ENCODE measurements at regions not wholly inside any gene's neighbourhood (a gene's known extent, or its start where the extent isn't known, plus 50 kb on each side); places are given as distances from the start of the nearest gene placed in this dataset.

DNA sequence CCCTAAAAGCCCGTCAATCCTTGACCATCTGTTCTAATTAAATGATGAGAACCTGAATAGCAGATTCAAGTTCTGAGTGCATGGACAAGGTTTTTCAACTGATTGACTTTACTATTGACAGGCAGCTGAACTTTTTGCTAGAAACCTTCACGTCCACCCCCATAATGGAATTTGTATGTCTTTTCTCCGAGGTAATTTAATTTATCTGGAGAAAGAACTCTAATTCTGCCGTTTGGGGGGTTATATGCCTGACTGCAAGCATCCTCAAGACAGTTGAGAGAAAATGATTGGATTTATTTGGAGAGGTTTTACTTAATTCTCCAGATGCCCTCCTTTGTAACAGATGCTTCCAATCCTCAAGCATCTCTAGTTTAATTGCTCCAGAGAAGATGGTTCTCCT, 1053.4 kb upstream of the AUTS2 start:
- Mint-ChIP-seq H3K36me3 (no peaks in the 10 kb centered on the region), H3K27me3 (peaks cover 2% of the 10 kb centered on the region), H3K4me3 (no peak overlapping the region), H3K9me3 (peaks cover 9% of the 10 kb centered on the region), H3K4me1 (no peaks in the 10 kb centered on the region), H3K27ac (no peak overlapping the region)
- ATAC-seq (ENCODE audit: low read depth): no peak
- DNase-seq (ENCODE audit: low spot score in 2 of 2): no peak

DNA sequence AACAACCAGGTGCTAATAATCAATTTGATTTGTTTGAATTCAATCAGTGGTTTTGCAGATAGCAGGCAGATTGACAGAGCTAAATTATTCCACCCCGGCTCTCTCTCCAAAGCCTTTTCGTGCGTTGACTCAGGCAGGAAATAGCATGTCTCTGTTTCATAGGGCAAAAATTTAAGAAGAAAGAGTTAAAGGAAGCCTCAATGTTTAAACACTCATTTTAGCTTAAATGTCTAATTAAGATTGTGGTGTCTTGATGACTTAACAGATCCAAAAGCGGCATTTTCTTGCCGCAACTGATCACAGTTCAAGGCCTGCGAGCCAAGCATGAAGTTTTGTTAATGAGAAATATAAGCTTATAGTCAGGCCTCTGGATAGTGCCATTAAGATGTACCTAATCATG, 1051.1 kb upstream of the AUTS2 start:
- Mint-ChIP-seq H3K27me3 (peaks cover 2% of the 10 kb centered on the region), H3K36me3 (no peaks in the 10 kb centered on the region), H3K9me3 (peaks cover 4% of the 10 kb centered on the region), H3K27ac (no peak overlapping the region), H3K4me1 (no peaks in the 10 kb centered on the region), H3K4me3 (no peak overlapping the region)
- no peak for DNase-seq (ENCODE audit: low spot score in 2 of 2)
- no peak for ATAC-seq (ENCODE audit: low read depth)

DNA sequence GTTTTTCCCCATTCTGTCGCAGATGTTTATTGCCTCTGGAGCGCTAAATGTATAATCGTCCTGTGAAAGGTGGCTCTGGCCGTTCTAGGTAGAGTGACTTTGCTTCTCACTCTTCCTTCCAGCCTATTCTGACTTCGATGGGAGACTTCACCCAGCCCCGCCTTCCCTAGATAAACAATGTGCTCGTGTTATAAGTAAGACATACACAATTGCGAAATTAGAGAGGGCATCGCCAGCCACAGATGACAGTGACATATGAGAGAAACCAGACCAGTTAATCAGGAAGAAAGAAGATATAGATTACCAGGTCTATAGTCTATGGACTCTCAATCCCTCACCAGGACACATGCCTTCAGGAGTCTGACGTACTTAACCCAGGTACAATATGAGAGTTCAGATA, 1050.5 kb upstream of the AUTS2 start:
- Mint-ChIP-seq H3K4me3 (no peak overlapping the region), H3K9me3 (peaks cover 4% of the 10 kb centered on the region), H3K4me1 (no peaks in the 10 kb centered on the region), H3K36me3 (no peaks in the 10 kb centered on the region), H3K27me3 (peaks cover 2% of the 10 kb centered on the region), H3K27ac (no peak overlapping the region)
- no peak for ATAC-seq (ENCODE audit: low read depth)
- no peak for DNase-seq (ENCODE audit: low spot score in 2 of 2)

DNA sequence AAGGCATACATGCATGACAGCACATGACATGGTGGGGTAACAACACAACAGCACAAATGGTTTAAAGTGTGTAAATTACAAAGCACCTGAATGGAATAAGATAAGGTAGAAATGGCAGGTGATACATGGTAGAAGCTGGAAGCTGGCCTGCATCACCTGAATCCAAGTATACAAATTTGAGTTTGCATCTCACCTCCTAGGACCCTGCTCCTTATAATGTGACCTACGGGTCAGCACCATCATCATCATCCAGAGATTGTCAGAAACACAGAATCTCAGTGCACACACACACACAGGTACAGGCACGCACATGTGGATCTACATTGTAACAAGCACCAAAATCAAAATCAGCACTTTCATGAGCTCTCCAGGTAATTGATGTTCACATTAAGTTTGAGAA, 1048.2 kb upstream of the AUTS2 start:
- peaks cover 2% of the 10 kb centered on the region for H3K27me3 Mint-ChIP-seq
- DNase-seq (ENCODE audit: low spot score in 2 of 2) (no peak), ATAC-seq (ENCODE audit: low read depth) (no peak)
- peaks cover 4% of the 10 kb centered on the region for H3K9me3 Mint-ChIP-seq
- H3K4me3 Mint-ChIP-seq: no peak overlapping the region
- H3K4me1 Mint-ChIP-seq: no peaks in the 10 kb centered on the region
- no peak overlapping the region for H3K27ac Mint-ChIP-seq
- H3K36me3 Mint-ChIP-seq: no peaks in the 10 kb centered on the region

DNA sequence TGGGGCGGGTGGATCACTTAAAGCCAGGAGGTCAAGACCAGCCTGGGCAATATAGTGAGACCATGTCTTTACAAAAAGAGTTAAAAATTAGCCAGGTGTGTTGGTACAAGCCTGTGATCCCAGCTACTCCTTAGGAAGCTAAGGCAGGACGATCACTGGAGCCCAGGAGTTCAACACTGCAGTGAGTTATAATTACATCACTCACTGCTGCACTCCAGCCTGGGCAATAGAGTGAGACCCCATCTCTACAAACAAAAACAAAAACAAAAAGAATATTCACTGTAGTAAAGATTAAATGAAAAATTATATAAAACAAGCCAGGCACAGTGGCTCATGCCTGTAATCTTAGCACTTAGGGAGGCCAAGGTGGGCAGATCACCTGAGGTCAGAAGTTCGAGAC, 1047.6 kb upstream of the AUTS2 start:
- DNase-seq (ENCODE audit: low spot score in 2 of 2) (no peak), ATAC-seq (ENCODE audit: low read depth) (no peak)
- Mint-ChIP-seq H3K4me3 (no peak overlapping the region), H3K4me1 (no peaks in the 10 kb centered on the region), H3K27me3 (peaks cover 2% of the 10 kb centered on the region), H3K27ac (no peak overlapping the region), H3K36me3 (no peaks in the 10 kb centered on the region), H3K9me3 (peaks cover 3% of the 10 kb centered on the region)

DNA sequence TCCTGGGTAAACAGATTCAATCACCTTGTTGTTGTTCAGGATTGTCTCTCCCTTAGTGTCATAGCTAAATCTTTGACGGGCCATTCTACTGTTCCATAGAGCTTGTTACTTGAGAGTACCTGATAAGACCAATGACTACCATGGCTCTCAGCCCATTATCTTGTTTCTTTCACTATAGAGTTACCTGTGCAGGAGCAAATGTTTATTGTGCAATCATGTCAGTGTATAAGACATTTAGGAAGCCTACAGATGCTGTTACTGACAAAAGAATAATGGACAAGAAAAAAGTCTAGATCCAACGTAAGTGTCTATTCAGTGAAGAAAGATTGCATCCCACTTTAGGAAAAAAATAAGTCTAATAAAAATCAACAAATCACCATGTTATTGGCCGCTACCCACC, 1041.7 kb upstream of the AUTS2 start:
- Mint-ChIP-seq H3K4me1 (no peaks in the 10 kb centered on the region), H3K27ac (no peak overlapping the region), H3K36me3 (no peaks in the 10 kb centered on the region), H3K27me3 (no peaks in the 10 kb centered on the region), H3K9me3 (peaks cover 2% of the 10 kb centered on the region), H3K4me3 (no peak overlapping the region)
- DNase-seq (ENCODE audit: low spot score in 2 of 2): no peak
- no peak for ATAC-seq (ENCODE audit: low read depth)

DNA sequence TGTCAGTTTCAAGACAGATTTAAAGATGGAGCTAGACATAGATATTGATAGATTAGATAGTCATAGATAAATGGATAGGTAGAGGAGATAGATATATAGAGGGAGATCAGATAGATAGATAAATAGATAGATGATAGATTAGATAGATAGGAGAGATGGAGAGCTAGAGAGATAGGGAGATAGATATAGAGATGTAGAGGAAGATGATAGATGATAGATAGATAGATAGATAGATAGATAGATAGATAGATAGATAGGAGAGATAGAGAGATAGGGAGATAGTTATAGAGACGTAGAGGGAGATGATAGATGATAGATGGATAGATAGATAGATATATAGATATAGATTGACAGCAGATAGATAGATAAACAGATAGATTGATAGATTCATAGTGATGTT, 1038.8 kb upstream of the AUTS2 start:
- no peak for DNase-seq (ENCODE audit: low spot score in 2 of 2)
- Mint-ChIP-seq H3K9me3 (peaks cover 2% of the 10 kb centered on the region), H3K36me3 (no peaks in the 10 kb centered on the region), H3K27ac (no peak overlapping the region), H3K4me3 (no peak overlapping the region), H3K4me1 (no peaks in the 10 kb centered on the region), H3K27me3 (no peaks in the 10 kb centered on the region)
- ATAC-seq (ENCODE audit: low read depth): no peak

DNA sequence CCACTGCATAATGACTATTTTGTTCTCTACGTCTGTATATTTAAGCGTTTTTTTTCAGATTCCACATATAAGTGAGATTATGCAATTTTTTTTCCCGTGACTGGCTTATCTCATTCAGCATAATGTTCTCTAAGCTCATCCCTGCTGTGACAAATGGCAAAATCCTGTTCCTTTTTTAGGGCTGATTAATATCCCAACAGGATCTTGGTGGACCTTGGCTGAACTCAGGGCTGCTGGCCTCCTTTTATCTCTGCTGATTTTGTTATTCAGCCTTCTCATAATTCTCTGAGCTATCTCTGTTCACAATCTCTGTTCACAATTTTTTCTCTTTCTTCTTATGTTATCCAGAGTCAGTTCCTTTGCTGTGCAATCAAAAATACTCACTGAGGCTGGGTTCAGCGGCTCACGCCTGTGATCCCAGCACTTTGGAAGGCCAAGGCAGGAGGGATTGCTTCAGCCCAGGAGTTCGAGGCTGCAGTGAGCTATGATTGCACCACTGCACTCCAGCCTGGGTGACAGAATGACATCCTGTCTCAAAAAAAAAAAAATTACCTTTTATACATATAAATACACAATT, 1035.9 kb upstream of the AUTS2 start:
- Mint-ChIP-seq H3K27me3 (no peaks in the 10 kb centered on the region), H3K4me1 (no peaks in the 10 kb centered on the region), H3K27ac (no peak overlapping the region), H3K4me3 (no peak overlapping the region), H3K36me3 (no peaks in the 10 kb centered on the region), H3K9me3 (peaks cover 6% of the 10 kb centered on the region)
- ATAC-seq (ENCODE audit: low read depth) (no peak), DNase-seq (ENCODE audit: low spot score in 2 of 2) (no peak)

DNA sequence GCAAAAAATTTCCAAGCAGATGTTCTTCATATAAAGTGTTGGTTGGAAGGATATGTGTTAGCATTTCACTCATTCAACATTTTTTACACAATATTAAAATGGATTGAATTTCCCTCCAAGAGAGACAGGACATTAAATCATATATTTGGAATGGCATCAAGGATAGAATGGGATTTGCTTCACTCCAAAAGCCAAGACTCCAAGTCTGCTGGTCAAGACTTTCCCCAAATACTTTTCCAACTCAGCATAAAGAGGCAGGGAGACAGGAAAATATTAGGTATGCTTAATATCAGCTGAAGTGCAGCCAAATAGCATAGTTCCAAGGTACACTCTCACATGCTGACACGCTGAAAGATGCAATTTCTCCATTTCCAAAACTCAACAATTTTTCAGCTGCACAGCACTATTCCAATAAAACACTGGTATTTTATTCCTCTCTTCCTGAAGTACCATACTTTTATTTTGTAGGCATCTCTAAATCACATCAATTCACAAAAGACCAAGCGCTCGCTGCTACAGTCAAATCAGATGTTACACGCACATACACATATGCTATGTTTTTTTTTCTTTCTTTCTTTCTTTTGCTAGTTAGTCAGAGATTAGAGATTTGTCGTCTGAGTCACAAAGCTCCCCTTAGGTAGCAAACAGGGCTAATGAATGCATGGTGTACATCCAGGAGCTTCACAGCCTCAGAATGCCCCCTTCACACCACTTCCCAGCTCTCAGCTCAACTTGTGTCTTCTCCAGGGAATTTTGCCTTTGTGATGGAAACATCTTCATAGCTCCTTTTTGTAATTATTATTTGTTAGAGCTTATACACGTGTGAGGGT, 1033.8 kb upstream of the AUTS2 start:
- no peaks in the 10 kb centered on the region for H3K4me1 Mint-ChIP-seq
- H3K36me3 Mint-ChIP-seq: no peaks in the 10 kb centered on the region
- no peak overlapping the region for H3K4me3 Mint-ChIP-seq
- no peaks in the 10 kb centered on the region for H3K27me3 Mint-ChIP-seq
- no peak for DNase-seq (ENCODE audit: low spot score in 2 of 2)
- H3K27ac Mint-ChIP-seq: no peak overlapping the region
- peaks cover 4% of the 10 kb centered on the region for H3K9me3 Mint-ChIP-seq
- ATAC-seq (ENCODE audit: low read depth): no peak

DNA sequence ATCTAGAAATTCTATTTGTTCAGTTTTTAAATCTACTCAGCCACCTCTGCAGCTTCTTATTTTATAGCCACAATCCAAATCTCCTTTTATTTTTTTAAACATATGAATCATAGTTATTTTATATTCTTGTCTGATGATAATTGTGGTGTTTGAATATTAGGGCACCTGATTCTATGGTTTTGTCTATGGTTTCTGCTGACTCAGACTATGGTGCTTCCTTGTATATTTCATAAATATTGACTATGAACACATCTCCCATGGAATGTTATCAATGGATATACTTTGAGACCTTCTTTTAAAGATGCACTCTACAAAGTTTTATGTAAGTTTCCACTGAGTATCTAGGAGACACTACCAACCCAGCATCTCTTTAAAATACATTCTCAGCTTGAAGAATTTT, 1027.0 kb upstream of the AUTS2 start:
- DNase-seq (ENCODE audit: low spot score in 2 of 2) (no peak), ATAC-seq (ENCODE audit: low read depth) (no peak)
- Mint-ChIP-seq H3K4me1 (no peaks in the 10 kb centered on the region), H3K36me3 (no peaks in the 10 kb centered on the region), H3K4me3 (no peak overlapping the region), H3K9me3 (peaks cover 3% of the 10 kb centered on the region), H3K27me3 (no peaks in the 10 kb centered on the region), H3K27ac (no peak overlapping the region)

DNA sequence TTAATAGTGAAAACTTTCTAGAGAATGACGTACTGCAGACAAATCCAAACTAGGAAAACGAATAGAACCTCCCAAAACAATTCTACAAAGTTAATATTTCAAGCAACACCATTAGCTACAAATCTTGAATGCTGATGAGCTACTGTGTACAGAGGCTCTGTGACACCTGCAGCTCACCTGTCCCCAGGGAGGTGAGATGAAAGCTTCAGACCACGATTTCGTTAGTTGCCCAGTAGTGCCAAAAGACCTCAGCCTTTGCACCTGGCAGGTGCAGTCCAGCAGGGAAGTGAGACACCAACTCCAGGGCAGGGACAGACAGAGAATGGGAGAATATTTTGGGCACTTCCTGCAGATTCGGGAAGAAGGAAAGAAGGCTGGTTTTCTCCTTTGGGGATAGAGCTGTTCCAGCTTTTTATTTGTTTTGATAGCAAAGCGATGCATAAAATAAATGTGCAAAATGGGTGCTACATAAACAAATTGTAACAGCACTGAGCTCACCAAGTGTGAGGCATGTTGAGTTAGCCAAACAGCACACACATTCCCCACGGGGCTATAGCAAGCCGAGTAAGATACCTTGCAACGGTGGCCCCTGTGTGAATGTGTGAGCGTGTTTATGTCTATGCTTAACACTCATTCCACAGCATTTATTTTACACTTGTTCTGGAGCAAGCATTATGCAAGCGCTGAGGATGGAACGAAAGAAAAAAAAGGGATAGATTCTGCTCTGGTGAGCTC, 1024.8 kb upstream of the AUTS2 start:
- Mint-ChIP-seq H3K9me3 (peaks cover 3% of the 10 kb centered on the region), H3K4me1 (no peaks in the 10 kb centered on the region), H3K27ac (no peak overlapping the region), H3K36me3 (no peaks in the 10 kb centered on the region), H3K27me3 (no peaks in the 10 kb centered on the region), H3K4me3 (no peak overlapping the region)
- DNase-seq (ENCODE audit: low spot score in 2 of 2) (no peak), ATAC-seq (ENCODE audit: low read depth) (no peak)

DNA sequence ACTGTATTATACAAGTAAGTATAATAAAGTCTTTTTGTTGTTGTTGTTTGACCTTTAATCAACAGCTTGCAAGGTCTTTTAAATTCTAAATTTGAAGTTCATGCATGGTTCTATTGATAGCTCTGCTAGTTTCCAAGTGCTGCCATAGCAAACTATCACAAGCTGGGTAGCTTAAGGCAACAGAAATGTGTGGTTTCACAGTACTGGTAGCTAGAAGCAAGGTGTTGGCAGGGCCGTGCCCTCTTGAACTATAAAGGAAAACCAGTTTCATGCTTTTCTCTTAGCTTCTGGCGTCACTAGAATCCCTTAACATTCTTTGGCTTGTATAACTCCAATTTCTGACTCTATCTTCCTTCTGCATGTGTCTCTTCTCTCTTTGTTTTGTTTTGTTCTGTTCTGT, 1021.9 kb upstream of the AUTS2 start:
- peaks cover 13% of the 10 kb centered on the region for H3K9me3 Mint-ChIP-seq

DNA sequence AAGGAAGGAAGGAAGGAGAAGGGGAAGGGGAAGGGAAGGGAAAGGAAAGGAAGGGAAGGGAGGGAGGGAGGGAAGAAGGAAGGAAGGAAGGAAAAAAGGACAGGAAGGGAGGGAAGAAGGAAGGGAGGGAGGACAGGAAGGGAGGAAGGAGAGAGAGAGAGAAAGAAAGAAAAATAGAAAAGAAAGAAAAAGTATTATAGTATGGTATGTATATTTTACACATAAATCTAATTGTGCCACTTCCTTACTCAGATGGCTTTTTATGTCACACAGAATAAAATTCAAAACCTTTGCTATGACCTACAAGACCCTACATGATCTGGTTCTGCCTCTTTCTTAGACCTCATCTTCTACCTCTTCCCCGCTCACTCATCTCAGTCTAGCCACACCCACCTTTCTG, 1016.9 kb upstream of the AUTS2 start:
- no peak for ATAC-seq (ENCODE audit: low read depth)
- Mint-ChIP-seq H3K9me3 (peaks cover 14% of the 10 kb centered on the region), H3K36me3 (no peaks in the 10 kb centered on the region), H3K4me3 (no peak overlapping the region), H3K27ac (no peak overlapping the region), H3K4me1 (no peaks in the 10 kb centered on the region), H3K27me3 (no peaks in the 10 kb centered on the region)
- DNase-seq (ENCODE audit: low spot score in 2 of 2): no peak

More for the DNA sequence above, 1021.9 kb upstream of the AUTS2 start:
- no peaks in the 10 kb centered on the region for H3K4me1 Mint-ChIP-seq
- ATAC-seq (ENCODE audit: low read depth): no peak
- H3K27me3 Mint-ChIP-seq: no peaks in the 10 kb centered on the region
- DNase-seq (ENCODE audit: low spot score in 2 of 2): no peak
- no peak overlapping the region for H3K27ac Mint-ChIP-seq
- no peak overlapping the region for H3K4me3 Mint-ChIP-seq
- H3K36me3 Mint-ChIP-seq: no peaks in the 10 kb centered on the region

DNA sequence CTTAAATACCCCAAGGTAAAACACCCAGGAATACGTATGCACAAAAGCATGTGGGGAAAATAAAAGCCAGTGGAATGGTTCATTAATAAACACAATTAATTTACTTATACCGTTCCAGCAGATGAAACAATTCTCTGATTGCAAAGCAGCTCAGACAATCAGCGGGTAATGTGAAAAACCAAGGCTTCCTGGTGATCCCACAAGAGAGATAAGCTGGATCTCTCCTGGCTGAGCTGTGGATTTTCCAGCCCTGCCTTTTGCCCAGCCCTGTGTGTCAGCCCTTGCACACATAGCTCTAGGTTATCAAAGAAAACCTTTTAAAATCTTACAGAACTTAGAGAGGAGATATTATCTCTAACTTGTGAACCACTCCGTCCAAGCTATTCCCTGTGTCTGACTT, 1010.7 kb upstream of the AUTS2 start:
- no peak for DNase-seq (ENCODE audit: low spot score in 2 of 2)
- Mint-ChIP-seq H3K4me1 (no peaks in the 10 kb centered on the region), H3K27ac (no peak overlapping the region), H3K36me3 (no peaks in the 10 kb centered on the region), H3K27me3 (no peaks in the 10 kb centered on the region), H3K4me3 (no peak overlapping the region), H3K9me3 (peaks cover 4% of the 10 kb centered on the region)
- no peak for ATAC-seq (ENCODE audit: low read depth)

All from memory B cell (primary cell).